Panc1 (cell line): ENCODE measurements at regions not wholly inside any gene's neighbourhood (a gene's known extent, or its start where the extent isn't known, plus 50 kb on each side); places are given as distances from the start of the nearest gene placed in this dataset.

Experiments used
- POLR2AphosphoS5 ChIP-seq: IDR thresholded peaks from 2 replicates; pipeline ENCODE4 v1.6.1; 2012; ENCODE audit warnings: mild to moderate bottlenecking, low read depth, low read length, moderate library complexity
- TF ChIP-seq, protein P1 (sequence below): fragments of 450-650 bp; IDR thresholded peaks from 2 replicates; pipeline ENCODE4 v1.5.1; 2017; ENCODE audit warnings: mild to moderate bottlenecking
- TF ChIP-seq, protein P2 (sequence below), 2 experiments: IDR thresholded peaks; 2 replicates each; pipeline ENCODE4 v1.6.1; 2011 to 2012; ENCODE audit warnings: low read depth in 2 of 2, control low read depth in 1 of 2, low read length in 1 of 2, mild to moderate bottlenecking in 1 of 2, moderate library complexity in 1 of 2; ENCODE audit not compliant: insufficient read depth in 1 of 2

DNA sequence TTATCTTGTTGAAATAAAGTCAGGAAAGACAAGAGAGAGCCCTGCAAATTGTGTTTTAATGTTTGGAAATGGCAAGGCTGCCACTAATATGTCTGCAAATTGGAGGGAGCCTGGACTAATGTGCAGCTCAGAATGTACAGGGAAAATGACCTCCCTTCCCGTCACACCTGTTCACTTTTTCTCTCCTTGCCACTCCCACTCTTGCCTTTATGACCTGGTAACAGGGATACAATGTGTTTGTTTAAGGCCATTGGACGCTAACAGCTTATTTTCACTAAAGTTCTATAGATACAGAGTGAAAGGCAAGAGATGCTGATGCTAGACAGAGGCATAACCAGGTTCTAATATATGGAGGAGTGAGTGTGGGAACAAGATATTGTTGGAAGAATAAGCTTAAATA is 203.9 kb downstream of the RAB38 start:
- TF ChIP-seq, protein P1, sequence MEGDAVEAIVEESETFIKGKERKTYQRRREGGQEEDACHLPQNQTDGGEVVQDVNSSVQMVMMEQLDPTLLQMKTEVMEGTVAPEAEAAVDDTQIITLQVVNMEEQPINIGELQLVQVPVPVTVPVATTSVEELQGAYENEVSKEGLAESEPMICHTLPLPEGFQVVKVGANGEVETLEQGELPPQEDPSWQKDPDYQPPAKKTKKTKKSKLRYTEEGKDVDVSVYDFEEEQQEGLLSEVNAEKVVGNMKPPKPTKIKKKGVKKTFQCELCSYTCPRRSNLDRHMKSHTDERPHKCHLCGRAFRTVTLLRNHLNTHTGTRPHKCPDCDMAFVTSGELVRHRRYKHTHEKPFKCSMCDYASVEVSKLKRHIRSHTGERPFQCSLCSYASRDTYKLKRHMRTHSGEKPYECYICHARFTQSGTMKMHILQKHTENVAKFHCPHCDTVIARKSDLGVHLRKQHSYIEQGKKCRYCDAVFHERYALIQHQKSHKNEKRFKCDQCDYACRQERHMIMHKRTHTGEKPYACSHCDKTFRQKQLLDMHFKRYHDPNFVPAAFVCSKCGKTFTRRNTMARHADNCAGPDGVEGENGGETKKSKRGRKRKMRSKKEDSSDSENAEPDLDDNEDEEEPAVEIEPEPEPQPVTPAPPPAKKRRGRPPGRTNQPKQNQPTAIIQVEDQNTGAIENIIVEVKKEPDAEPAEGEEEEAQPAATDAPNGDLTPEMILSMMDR, result no peak
- TF ChIP-seq POLR2AphosphoS5, result no peak
- TF ChIP-seq, protein P2, sequence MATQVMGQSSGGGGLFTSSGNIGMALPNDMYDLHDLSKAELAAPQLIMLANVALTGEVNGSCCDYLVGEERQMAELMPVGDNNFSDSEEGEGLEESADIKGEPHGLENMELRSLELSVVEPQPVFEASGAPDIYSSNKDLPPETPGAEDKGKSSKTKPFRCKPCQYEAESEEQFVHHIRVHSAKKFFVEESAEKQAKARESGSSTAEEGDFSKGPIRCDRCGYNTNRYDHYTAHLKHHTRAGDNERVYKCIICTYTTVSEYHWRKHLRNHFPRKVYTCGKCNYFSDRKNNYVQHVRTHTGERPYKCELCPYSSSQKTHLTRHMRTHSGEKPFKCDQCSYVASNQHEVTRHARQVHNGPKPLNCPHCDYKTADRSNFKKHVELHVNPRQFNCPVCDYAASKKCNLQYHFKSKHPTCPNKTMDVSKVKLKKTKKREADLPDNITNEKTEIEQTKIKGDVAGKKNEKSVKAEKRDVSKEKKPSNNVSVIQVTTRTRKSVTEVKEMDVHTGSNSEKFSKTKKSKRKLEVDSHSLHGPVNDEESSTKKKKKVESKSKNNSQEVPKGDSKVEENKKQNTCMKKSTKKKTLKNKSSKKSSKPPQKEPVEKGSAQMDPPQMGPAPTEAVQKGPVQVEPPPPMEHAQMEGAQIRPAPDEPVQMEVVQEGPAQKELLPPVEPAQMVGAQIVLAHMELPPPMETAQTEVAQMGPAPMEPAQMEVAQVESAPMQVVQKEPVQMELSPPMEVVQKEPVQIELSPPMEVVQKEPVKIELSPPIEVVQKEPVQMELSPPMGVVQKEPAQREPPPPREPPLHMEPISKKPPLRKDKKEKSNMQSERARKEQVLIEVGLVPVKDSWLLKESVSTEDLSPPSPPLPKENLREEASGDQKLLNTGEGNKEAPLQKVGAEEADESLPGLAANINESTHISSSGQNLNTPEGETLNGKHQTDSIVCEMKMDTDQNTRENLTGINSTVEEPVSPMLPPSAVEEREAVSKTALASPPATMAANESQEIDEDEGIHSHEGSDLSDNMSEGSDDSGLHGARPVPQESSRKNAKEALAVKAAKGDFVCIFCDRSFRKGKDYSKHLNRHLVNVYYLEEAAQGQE (IDR thresholded peaks at IDR 0.05; ENCODE audit: insufficient read depth in 1 of 2, low read depth in 2 of 2, low read length in 1 of 2), result no peak
